ENCODE measurements at regions not wholly inside any gene's neighbourhood (a gene's known extent, or its start where the extent isn't known, plus 50 kb on each side); places are given as distances from the start of the nearest gene placed in this dataset.

DNA sequence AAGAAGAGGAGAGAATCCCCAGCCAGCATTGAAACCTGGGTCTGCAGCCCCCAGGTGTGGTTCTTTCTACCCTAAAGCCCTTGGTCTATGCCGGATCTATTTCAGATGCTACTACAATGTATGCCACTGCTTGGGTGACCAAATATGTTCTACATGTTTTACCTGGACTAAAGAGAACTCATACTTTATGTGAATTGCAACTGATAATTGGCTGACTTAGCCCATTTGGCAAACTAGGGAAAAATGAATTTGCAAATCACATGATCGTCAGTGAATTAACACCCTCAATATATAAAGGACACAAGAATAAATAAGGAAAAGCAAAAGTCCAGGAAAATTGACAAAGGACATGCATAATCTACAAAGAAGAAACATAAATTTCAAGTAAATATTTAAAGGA, 308.8 kb upstream of the IRX2 start:
- TF ChIP-seq, protein P1, sequence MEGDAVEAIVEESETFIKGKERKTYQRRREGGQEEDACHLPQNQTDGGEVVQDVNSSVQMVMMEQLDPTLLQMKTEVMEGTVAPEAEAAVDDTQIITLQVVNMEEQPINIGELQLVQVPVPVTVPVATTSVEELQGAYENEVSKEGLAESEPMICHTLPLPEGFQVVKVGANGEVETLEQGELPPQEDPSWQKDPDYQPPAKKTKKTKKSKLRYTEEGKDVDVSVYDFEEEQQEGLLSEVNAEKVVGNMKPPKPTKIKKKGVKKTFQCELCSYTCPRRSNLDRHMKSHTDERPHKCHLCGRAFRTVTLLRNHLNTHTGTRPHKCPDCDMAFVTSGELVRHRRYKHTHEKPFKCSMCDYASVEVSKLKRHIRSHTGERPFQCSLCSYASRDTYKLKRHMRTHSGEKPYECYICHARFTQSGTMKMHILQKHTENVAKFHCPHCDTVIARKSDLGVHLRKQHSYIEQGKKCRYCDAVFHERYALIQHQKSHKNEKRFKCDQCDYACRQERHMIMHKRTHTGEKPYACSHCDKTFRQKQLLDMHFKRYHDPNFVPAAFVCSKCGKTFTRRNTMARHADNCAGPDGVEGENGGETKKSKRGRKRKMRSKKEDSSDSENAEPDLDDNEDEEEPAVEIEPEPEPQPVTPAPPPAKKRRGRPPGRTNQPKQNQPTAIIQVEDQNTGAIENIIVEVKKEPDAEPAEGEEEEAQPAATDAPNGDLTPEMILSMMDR (IDR thresholded peaks at IDR 0.05), result no peak
- TF ChIP-seq POLR2A (IDR thresholded peaks at IDR 0.05), result no peak
